GM20000 (cell line): ENCODE measurements at regions not wholly inside any gene's neighbourhood (a gene's known extent, or its start where the extent isn't known, plus 50 kb on each side); places are given as distances from the start of the nearest gene placed in this dataset.

Source experiments
- DNase-seq: peaks from one replicate; pipeline ENCODE4 v3.0.0; 2012; ENCODE audit warnings: low spot score
- TF ChIP-seq, protein P1 (sequence below): IDR thresholded peaks from 2 replicates; pipeline ENCODE4 v1.5.1; 2012; ENCODE audit warnings: mild to moderate bottlenecking, control low read depth; ENCODE audit errors: extremely low read depth, missing control alignments

DNA sequence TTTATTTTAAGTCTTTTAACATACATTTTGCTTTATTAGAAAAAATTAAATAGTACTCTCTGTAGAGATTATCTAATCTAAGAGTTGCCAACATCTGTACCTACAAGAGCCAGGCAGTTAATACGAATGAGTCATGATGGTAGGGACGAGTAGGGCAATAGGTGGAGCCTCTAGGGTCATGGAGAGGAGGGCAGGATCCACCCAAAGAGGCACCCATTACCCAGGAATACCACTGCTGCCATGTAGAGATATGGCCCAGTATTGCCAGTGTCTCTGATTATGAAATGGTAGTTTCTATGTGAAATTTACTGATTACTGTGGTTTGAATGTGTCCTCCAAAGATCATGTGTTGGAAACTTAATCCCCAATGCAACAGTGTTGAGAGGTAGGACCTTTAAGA lies 170.4 kb downstream of the PIK3R1 start:
- TF ChIP-seq, protein P1, sequence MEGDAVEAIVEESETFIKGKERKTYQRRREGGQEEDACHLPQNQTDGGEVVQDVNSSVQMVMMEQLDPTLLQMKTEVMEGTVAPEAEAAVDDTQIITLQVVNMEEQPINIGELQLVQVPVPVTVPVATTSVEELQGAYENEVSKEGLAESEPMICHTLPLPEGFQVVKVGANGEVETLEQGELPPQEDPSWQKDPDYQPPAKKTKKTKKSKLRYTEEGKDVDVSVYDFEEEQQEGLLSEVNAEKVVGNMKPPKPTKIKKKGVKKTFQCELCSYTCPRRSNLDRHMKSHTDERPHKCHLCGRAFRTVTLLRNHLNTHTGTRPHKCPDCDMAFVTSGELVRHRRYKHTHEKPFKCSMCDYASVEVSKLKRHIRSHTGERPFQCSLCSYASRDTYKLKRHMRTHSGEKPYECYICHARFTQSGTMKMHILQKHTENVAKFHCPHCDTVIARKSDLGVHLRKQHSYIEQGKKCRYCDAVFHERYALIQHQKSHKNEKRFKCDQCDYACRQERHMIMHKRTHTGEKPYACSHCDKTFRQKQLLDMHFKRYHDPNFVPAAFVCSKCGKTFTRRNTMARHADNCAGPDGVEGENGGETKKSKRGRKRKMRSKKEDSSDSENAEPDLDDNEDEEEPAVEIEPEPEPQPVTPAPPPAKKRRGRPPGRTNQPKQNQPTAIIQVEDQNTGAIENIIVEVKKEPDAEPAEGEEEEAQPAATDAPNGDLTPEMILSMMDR: no peak
- no peak for DNase-seq

DNA sequence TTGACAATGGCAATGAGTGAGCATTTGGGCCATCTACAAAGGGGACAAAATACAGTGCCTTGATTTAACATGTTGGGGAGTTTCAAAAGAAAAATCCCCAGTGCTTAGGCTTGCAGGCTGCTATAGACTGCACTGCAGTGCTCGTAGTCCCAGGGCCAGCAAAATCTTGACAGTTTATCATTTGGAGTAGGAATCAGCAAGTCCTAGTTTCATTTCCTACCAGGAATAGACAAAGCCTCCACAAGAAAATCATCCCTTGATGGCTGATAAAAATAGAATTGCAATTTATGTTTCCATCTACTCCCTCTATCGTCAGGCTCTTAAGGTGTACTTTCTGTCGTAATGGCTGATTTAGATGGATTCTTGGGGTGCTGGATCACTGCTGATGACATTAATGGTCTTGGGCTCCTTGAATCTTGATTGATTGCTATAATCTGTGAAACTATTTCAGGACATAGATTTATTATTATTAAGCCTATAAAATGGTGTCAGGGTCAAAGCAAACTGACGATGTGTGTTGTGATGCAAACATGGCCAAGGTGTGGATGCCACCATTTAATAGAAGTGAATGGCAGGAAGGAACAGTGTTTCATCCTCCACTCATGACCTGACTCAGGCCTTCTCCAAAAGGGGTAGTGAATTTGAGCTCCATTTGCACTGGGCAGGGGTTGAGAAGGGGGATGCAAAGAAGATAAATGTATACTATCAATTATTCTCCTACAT lies 171.7 kb downstream of the PIK3R1 start:
- TF ChIP-seq, protein P1: no peak
- DNase-seq: no peak

DNA sequence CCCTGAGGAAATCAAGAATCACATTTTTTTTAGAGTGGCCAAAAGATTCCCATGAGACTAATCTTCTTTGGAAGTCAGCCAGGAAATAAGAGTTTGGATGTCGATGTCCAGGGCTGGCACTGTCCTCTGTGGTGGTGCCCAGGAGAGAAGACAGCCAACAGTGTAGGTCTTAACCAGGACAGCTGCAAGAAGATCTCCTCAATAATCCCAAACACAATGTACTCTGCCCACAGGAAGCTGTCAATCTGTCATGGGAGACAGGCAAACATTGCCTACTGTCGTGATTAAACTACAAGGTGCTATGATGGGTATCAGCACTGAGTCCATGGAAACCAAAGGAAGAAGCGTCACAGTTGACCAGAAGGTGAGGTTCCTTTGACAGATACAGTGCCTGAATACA lies 174.1 kb downstream of the PIK3R1 start:
- DNase-seq: no peak
- TF ChIP-seq, protein P1: no peak

DNA sequence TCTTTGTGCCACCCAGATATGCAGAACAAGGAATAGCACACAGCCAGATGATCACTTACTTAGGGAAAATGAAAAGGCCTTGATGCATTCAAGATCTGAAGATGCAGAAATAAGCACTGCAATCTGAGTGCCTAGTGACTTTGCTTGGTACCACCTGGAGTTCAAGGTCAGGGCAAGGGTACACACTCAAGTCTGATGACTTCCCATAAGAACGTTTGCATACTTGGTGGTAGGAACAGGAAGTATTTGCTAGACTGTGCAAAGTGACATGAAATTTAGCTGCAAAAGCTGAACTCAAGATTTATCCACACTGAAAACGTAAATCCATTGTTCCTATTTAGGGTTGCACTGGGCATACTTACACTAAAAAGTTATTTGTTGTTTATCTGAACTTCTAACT lies 177.1 kb downstream of the PIK3R1 start:
- TF ChIP-seq, protein P1: no peak
- no peak for DNase-seq

DNA sequence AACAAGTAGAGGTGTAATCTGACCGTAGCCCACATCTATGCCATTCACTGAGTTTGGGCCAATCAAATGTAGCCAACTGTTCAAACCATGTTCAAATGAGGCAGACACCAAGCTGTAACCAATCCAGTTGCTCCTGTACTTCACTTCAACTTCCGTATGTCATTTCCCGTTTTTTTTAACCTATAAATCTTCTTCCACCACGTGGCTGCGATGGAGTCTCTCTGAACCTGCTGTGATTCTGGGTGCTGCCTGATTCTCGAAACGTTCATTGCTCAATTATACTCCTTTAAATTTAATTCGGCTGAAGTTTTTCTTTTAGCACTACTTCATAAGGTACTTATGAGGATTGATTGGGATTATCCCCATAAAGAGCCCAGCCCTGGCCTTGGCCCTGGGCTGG lies 179.7 kb downstream of the PIK3R1 start:
- TF ChIP-seq, protein P1: no peak
- no peak for DNase-seq

DNA sequence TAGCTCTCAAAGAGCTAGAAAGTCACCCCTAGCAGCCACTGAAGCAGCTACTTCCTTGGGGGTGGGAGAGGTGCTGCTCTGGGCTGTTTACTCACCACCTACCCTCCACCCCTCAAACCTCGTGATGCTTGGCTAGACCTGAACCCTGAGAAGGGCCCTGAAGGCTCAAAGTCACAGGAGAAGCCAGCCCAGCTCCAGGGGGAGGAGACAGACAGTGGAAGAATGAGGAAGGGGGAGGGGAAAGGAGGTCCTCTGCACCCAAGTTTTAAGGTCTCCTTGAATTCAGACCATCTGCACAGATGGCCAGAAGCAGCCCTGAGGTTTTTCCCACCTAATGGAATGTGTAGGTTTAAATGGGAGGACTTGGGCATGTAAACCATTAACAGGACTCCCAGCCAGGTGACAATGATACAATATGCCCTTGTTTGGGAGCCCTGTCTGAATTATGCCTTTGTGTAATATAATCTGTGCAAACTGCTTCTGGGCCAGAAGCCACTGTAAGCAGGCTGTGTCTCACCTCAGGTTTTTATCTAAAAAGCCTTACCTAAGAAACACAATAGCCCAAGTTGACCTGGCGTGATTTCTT lies 180.5 kb downstream of the PIK3R1 start:
- TF ChIP-seq, protein P1: no peak
- DNase-seq: no peak

DNA sequence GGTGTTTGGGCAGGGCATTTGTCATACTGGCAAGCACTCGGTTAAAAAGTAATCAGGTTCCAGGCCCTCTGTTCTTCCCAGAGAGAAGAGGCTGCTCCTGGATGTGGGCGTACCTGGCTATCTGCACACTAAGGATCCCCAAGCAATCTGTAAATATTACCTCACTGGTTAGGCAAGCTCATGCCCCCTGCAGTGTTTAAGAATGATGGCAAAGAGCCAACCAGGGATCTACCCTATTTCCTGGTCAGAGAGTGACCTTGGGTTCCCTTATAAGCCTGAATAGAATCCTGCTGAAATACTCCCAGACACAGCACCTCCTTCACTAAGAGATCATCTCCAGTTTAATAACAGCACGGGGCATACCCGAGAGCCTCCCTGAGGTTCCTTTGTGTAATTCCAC lies 181.2 kb downstream of the PIK3R1 start:
- TF ChIP-seq, protein P1: no peak
- DNase-seq: no peak
